GM12864 (cell line): ENCODE measurements at regions not wholly inside any gene's neighbourhood (a gene's known extent, or its start where the extent isn't known, plus 50 kb on each side); places are given as distances from the start of the nearest gene placed in this dataset.

Experiments
- DNase-seq: peaks from one replicate; pipeline ENCODE4 v3.0.0-alpha.2; 2011; ENCODE audit warnings: low read depth
- H3K4me3 ChIP-seq: 2 replicates; pipeline ENCODE4 v1.5.1; 2011; ENCODE audit warnings: mild to moderate bottlenecking, low read depth, low read length, control low read depth
- TF ChIP-seq, protein P1 (sequence below): IDR thresholded peaks from 2 replicates; pipeline ENCODE4 v1.5.1; 2011; ENCODE audit warnings: low read depth, mild to moderate bottlenecking, moderate library complexity, low read length, control low read depth, inconsistent platforms; ENCODE audit errors: missing control alignments

- peak; percentile 7 for DNase-seq
- TF ChIP-seq, protein P1, sequence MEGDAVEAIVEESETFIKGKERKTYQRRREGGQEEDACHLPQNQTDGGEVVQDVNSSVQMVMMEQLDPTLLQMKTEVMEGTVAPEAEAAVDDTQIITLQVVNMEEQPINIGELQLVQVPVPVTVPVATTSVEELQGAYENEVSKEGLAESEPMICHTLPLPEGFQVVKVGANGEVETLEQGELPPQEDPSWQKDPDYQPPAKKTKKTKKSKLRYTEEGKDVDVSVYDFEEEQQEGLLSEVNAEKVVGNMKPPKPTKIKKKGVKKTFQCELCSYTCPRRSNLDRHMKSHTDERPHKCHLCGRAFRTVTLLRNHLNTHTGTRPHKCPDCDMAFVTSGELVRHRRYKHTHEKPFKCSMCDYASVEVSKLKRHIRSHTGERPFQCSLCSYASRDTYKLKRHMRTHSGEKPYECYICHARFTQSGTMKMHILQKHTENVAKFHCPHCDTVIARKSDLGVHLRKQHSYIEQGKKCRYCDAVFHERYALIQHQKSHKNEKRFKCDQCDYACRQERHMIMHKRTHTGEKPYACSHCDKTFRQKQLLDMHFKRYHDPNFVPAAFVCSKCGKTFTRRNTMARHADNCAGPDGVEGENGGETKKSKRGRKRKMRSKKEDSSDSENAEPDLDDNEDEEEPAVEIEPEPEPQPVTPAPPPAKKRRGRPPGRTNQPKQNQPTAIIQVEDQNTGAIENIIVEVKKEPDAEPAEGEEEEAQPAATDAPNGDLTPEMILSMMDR: no peak
- H3K4me3 ChIP-seq: no peak overlapping the region
Measured at GRCh38 chr2:70014959-70015358, 53.5 kb upstream of the ASPRV1 start.

- no peak for DNase-seq
- TF ChIP-seq, protein P1: no peak
- H3K4me3 ChIP-seq: no peak overlapping the region
Measured at GRCh38 chr2:70012887-70013286, 51.5 kb upstream of the ASPRV1 start.

- DNase-seq: no peak
- TF ChIP-seq, protein P1: no peak
- no peak overlapping the region for H3K4me3 ChIP-seq
Measured at GRCh38 chr2:70011786-70012185, 50.4 kb upstream of the ASPRV1 start.

- TF ChIP-seq, protein P1: no peak
- no peak for DNase-seq
- no peak overlapping the region for H3K4me3 ChIP-seq
Measured at GRCh38 chr2:70011335-70011734, 49.9 kb upstream of the ASPRV1 start.
